ENCODE measurements at regions not wholly inside any gene's neighbourhood (a gene's known extent, or its start where the extent isn't known, plus 50 kb on each side); places are given as distances from the start of the nearest gene placed in this dataset.

DNA sequence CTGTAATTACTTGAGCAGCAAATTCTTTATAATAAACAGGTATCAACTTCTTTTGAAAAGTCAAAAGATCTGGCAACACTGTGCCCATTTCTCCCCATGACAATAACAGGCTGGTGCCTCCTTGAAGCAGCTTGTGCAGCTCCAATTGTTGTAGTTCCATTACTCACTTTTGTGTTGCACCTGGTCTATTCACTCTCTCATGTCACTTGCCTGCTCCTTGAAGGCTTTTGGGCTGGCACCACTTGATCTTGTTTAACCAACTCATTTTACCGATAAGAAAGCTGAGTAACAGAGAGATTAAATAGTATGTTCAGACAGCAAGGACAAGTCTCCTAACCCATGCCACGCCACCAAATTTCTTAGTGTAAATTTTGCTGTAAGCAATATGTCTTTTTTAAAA is 314.5 kb downstream of the OSR1 start:
- TF ChIP-seq, protein P1, sequence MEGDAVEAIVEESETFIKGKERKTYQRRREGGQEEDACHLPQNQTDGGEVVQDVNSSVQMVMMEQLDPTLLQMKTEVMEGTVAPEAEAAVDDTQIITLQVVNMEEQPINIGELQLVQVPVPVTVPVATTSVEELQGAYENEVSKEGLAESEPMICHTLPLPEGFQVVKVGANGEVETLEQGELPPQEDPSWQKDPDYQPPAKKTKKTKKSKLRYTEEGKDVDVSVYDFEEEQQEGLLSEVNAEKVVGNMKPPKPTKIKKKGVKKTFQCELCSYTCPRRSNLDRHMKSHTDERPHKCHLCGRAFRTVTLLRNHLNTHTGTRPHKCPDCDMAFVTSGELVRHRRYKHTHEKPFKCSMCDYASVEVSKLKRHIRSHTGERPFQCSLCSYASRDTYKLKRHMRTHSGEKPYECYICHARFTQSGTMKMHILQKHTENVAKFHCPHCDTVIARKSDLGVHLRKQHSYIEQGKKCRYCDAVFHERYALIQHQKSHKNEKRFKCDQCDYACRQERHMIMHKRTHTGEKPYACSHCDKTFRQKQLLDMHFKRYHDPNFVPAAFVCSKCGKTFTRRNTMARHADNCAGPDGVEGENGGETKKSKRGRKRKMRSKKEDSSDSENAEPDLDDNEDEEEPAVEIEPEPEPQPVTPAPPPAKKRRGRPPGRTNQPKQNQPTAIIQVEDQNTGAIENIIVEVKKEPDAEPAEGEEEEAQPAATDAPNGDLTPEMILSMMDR (IDR thresholded peaks at IDR 0.05), result no peak
- TF ChIP-seq POLR2A (IDR thresholded peaks at IDR 0.05), result no peak

All from esophagus squamous epithelium (tissue), 4 donors.